GM12872 (cell line): ENCODE measurements at regions not wholly inside any gene's neighbourhood (a gene's known extent, or its start where the extent isn't known, plus 50 kb on each side); places are given as distances from the start of the nearest gene placed in this dataset.

ENCODE experiments used
- TF ChIP-seq, protein P1 (sequence below): IDR thresholded peaks from 3 replicates; pipeline ENCODE4 v1.5.1; 2011; ENCODE audit warnings: low read depth, mild to moderate bottlenecking, low read length, moderate library complexity; ENCODE audit not compliant: insufficient read depth

DNA sequence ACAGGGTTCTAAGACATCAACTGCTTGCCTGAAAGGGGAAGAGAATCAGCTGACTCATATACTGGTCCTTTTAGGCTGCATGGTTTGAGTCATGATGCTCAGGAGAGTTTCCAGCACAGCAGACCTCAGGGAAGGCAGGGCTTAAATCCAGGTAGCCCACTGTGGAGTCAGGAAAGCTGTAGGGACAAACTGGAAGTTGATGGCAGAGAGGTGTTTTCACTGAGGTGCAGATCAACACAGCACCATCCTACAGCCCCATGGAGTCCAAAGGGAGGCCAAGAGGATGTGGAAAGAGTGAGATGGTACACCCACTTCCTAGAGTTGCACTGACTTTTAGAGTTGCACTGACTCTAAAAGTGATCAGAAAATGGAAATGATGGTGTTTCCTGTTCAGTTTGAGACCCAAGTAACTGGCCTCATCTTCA lies 252.4 kb upstream of the DUSP10 start:
- TF ChIP-seq, protein P1, sequence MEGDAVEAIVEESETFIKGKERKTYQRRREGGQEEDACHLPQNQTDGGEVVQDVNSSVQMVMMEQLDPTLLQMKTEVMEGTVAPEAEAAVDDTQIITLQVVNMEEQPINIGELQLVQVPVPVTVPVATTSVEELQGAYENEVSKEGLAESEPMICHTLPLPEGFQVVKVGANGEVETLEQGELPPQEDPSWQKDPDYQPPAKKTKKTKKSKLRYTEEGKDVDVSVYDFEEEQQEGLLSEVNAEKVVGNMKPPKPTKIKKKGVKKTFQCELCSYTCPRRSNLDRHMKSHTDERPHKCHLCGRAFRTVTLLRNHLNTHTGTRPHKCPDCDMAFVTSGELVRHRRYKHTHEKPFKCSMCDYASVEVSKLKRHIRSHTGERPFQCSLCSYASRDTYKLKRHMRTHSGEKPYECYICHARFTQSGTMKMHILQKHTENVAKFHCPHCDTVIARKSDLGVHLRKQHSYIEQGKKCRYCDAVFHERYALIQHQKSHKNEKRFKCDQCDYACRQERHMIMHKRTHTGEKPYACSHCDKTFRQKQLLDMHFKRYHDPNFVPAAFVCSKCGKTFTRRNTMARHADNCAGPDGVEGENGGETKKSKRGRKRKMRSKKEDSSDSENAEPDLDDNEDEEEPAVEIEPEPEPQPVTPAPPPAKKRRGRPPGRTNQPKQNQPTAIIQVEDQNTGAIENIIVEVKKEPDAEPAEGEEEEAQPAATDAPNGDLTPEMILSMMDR = no peak

DNA sequence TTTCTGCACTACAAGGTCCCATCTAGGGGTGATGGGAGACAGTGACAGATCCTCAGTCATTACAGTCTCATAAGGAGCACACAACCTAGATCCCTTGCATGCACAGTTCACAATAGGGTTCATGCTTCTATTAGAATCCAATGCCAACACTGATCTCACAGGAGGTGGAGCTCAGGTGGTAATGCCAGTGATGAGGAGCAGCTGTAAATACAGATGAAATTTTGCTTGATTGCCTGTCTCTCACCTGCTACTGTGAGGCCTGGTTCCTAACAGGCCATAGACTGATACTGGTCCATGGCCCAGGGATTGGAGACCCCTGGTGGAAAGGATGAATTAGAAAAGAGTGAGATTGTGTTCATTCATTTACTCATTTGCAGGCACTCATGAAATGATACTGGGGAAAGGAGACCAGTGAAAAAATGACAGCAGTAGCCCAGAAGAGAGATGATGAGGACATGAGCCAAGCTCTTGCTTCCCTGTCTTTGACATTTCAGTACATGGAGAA lies 251.6 kb upstream of the DUSP10 start:
- TF ChIP-seq, protein P1 = no peak

DNA sequence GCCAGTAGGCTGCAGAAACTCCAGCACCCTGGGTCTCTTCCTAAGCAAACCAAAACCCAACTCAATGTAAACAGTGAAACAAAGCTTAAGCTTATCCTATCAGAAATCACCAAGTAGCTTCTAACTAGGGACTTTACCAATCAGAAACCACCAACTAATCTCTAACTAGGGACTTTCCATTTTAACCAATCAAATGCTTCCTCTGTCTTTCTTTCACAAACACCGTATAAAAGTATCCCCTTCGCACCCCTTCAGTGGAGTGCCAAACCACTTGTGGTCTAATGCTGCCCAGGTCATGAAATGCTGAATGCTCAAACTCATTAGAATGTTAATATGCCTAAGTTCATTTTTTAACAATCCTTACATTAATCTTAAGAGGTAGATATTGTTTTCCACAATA lies 250.5 kb upstream of the DUSP10 start:
- TF ChIP-seq, protein P1 = no peak

DNA sequence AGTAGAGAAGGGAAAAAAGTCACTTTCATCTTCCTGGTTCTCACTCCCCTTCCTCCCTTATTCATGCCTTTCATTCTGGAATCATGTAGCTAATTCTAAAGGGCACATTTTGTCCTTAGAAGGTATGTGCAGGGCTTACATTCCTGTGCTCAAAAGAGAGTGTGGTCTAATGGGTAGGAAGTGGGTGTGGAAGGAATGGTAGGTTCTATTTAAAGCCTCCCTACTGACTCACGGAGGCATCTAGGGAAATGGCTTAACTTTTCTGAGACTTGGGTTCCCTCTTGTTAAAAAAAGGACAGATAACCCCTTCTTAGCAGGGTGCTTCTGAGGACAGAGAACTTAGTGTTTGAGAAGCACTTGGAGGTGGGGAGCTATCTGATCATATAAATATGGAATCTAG lies 249.3 kb upstream of the DUSP10 start:
- TF ChIP-seq, protein P1 = no peak

DNA sequence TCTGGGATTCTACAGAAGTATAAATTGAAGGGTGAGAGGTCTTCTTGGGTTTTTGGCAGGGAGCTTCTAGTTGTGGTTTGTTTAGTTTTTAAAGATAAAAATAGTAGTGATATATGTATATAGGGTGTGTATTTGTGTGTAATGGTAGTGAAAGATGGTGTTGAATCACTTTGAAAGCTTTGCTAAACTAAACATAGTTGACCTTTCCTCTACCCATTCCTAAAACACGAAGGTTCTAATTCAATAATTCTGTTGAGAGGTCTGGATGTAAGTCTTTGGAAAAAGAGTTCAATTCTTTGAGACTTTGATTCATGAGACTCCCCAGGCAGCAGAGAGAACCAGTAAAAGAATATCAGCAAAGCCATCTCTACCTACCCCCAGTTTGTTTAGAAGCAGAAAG lies 247.9 kb upstream of the DUSP10 start:
- TF ChIP-seq, protein P1 = no peak

DNA sequence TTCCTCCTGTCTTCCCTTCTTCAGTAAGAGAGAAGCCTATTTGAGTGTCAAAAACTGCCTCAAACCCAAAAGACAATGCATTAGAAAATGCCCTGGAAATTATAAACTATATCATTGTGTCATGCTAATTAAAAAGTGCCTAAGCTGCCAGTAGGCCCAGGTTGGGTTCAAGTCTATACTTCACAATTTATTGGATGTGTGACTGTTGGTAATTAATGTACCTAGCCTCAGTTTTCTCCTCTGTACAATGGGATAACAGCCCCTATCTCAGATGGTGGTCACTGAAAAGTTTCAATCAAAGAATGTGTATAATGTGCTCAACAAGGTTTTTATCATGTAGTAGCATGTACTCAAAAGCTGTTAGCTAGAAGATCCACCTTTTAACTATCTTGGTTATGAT lies 246.9 kb upstream of the DUSP10 start:
- TF ChIP-seq, protein P1 = no peak

DNA sequence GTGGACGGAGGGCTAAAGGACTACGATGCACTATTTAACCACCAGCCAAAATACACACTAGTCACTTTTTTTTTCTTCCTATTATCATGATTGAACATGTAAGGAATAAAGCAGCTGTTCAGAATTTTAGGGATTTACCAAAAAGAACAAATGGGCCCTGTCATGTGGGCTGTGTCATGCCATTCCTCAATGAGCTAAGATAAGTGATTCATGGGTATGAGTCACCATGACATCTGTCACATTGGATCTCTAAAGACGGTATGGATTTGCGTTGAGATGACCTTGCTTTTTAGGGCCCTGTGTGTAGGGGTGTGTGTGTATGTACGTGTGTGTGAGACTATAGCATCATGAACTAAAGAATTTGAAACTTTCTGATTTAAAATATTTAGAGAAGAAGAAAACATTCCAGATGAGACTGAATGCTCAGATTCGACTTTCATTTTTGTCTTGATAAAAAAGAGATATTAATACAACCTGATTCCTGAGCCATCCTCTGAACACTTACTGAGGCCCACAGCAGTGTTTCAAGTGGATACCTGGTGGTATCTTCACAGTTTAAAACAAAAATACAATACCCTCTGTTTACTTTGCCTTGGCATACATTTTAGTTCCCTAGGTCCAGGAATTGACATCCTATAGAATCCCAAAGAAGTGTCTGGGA lies 246.1 kb upstream of the DUSP10 start:
- TF ChIP-seq, protein P1 = no peak
